ENCODE measurements at regions not wholly inside any gene's neighbourhood (a gene's known extent, or its start where the extent isn't known, plus 50 kb on each side); places are given as distances from the start of the nearest gene placed in this dataset.

GRCh38 chr7:22622116-22622785, 104.7 kb upstream of the IL6 start:
- TF ChIP-seq CTCF (IDR thresholded peaks at IDR 0.05), result no peak

- no peak for TF ChIP-seq CTCF (IDR thresholded peaks at IDR 0.05)
Observed at GRCh38 chr7:22618528-22618927, 108.5 kb upstream of the IL6 start.

GRCh38 chr7:22617166-22617565, 109.8 kb upstream of the IL6 start:
- TF ChIP-seq CTCF (IDR thresholded peaks at IDR 0.05), result no peak

GRCh38 chr7:22613496-22613895, 113.5 kb upstream of the IL6 start:
- no peak for TF ChIP-seq CTCF (IDR thresholded peaks at IDR 0.05)

GRCh38 chr7:22612776-22613175, 112.8 kb upstream of the STEAP1B start:
- TF ChIP-seq CTCF (IDR thresholded peaks at IDR 0.05), result no peak

- TF ChIP-seq CTCF (IDR thresholded peaks at IDR 0.05), result no peak
Observed at GRCh38 chr7:22611758-22612079, 111.7 kb upstream of the STEAP1B start.

GRCh38 chr7:22610951-22611757, 111.2 kb upstream of the STEAP1B start:
- TF ChIP-seq CTCF (IDR thresholded peaks at IDR 0.05), result no peak

Data from LNCAP (cell line).